HG02610 (cell line): ENCODE measurements at regions not wholly inside any gene's neighbourhood (a gene's known extent, or its start where the extent isn't known, plus 50 kb on each side); places are given as distances from the start of the nearest gene placed in this dataset.
"Not testable (repeated sequence)": the region's sequence is repeated elsewhere in the genome, so short reads cannot be mapped to it uniquely, and the experiment has no call there.

Experiments used
- ATAC-seq: cut with Tn5 transposase; IDR thresholded peaks from one replicate; pipeline ENCODE4 v1.9.1; 2021; ENCODE audit warnings: mild to moderate bottlenecking, moderate library complexity; ENCODE audit not compliant: unreplicated experiment

- ATAC-seq = no peak
These were observed 383.0 kb upstream of the PCDH15 start for GRCh38 chr10:55183993-55184392.

GRCh38 chr10:55180357-55180756 lies 379.3 kb upstream of the PCDH15 start:
- no peak for ATAC-seq

GRCh38 chr10:55174419-55174818 lies 373.4 kb upstream of the PCDH15 start:
- ATAC-seq = no peak

GRCh38 chr10:55169493-55169892 lies 368.5 kb upstream of the PCDH15 start:
- ATAC-seq = no peak

- no peak for ATAC-seq
These were observed 367.3 kb upstream of the PCDH15 start for GRCh38 chr10:55168343-55168742.

GRCh38 chr10:55163388-55163979 lies 362.5 kb upstream of the PCDH15 start:
- ATAC-seq = no peak

- not testable (repeated sequence) for ATAC-seq
These were observed 361.3 kb upstream of the PCDH15 start for GRCh38 chr10:55162321-55162720.

GRCh38 chr10:55160655-55161283 lies 359.7 kb upstream of the PCDH15 start:
- no peak for ATAC-seq

- ATAC-seq = no peak
These were observed 357.6 kb upstream of the PCDH15 start for GRCh38 chr10:55158633-55159032.

GRCh38 chr10:55146032-55146431 lies 345.0 kb upstream of the PCDH15 start:
- no peak for ATAC-seq

- ATAC-seq = no peak
These were observed 343.0 kb upstream of the PCDH15 start for GRCh38 chr10:55144001-55144400.

- no peak for ATAC-seq
These were observed 340.9 kb upstream of the PCDH15 start for GRCh38 chr10:55141892-55142291.

GRCh38 chr10:55137063-55137462 lies 336.0 kb upstream of the PCDH15 start:
- no peak for ATAC-seq

GRCh38 chr10:55104738-55105137 lies 303.7 kb upstream of the PCDH15 start:
- ATAC-seq = no peak

GRCh38 chr10:55098452-55098851 lies 297.4 kb upstream of the PCDH15 start:
- ATAC-seq = no peak

GRCh38 chr10:55091691-55092328 lies 290.8 kb upstream of the PCDH15 start:
- ATAC-seq = no peak

GRCh38 chr10:55078121-55078520 lies 277.1 kb upstream of the PCDH15 start:
- ATAC-seq = no peak

GRCh38 chr10:55065185-55065584 lies 264.2 kb upstream of the PCDH15 start:
- no peak for ATAC-seq

- ATAC-seq = no peak
These were observed 262.8 kb upstream of the PCDH15 start for GRCh38 chr10:55063811-55064210.

- ATAC-seq = no peak
These were observed 261.3 kb upstream of the PCDH15 start for GRCh38 chr10:55062349-55062748.

- ATAC-seq = no peak
These were observed 257.8 kb upstream of the PCDH15 start for GRCh38 chr10:55058800-55059199.

- ATAC-seq = no peak
These were observed 250.5 kb upstream of the PCDH15 start for GRCh38 chr10:55051515-55051914.
